CD1c-positive myeloid dendritic cell (primary cell): ENCODE measurements at regions not wholly inside any gene's neighbourhood (a gene's known extent, or its start where the extent isn't known, plus 50 kb on each side); places are given as distances from the start of the nearest gene placed in this dataset.
"Not testable (repeated sequence)": the region's sequence is repeated elsewhere in the genome, so short reads cannot be mapped to it uniquely, and the experiment has no call there.

Source experiments
- DNase-seq: peaks from one replicate; pipeline ENCODE4 v3.0.0-alpha.2; 2016; ENCODE audit errors: extremely low spot score

- DNase-seq, result no peak
Measured at GRCh38 chr20:51305316-51306052, 237.0 kb downstream of the NFATC2 start.

- no peak for DNase-seq
Measured at GRCh38 chr20:51303731-51304670, 238.5 kb downstream of the NFATC2 start.

- no peak for DNase-seq
Measured at GRCh38 chr20:51301026-51301425, 241.5 kb downstream of the NFATC2 start.

GRCh38 chr20:51300104-51300503 is 242.4 kb downstream of the NFATC2 start:
- DNase-seq, result no peak

- DNase-seq, result no peak
Measured at GRCh38 chr20:51299413-51299812, 243.1 kb downstream of the NFATC2 start.

GRCh38 chr20:51298141-51298749 is 244.3 kb downstream of the NFATC2 start:
- no peak for DNase-seq

GRCh38 chr20:51287628-51288413 is 254.7 kb downstream of the NFATC2 start:
- DNase-seq, result no peak

GRCh38 chr20:51286758-51287157 is 255.8 kb downstream of the NFATC2 start:
- DNase-seq, result no peak

GRCh38 chr20:51285684-51286083 is 256.8 kb downstream of the NFATC2 start:
- no peak for DNase-seq

- no peak for DNase-seq
Measured at GRCh38 chr20:51284871-51285270, 257.6 kb downstream of the NFATC2 start.

- no peak for DNase-seq
Measured at GRCh38 chr20:51284176-51284575, 258.3 kb downstream of the NFATC2 start.

- no peak for DNase-seq
Measured at GRCh38 chr20:51281521-51281920, 258.6 kb upstream of the KCNG1 start.

- DNase-seq, result no peak
Measured at GRCh38 chr20:51280047-51280446, 257.1 kb upstream of the KCNG1 start.

GRCh38 chr20:51277961-51278360 is 255.1 kb upstream of the KCNG1 start:
- no peak for DNase-seq

- DNase-seq, result no peak
Measured at GRCh38 chr20:51276296-51276695, 253.4 kb upstream of the KCNG1 start.

- no peak for DNase-seq
Measured at GRCh38 chr20:51275826-51276225, 252.9 kb upstream of the KCNG1 start.

- DNase-seq, result no peak
Measured at GRCh38 chr20:51275181-51275580, 252.3 kb upstream of the KCNG1 start.

- no peak for DNase-seq
Measured at GRCh38 chr20:51272401-51272800, 249.5 kb upstream of the KCNG1 start.

- no peak for DNase-seq
Measured at GRCh38 chr20:51271931-51272330, 249.0 kb upstream of the KCNG1 start.

- DNase-seq, result not testable (repeated sequence)
Measured at GRCh38 chr20:51271289-51271688, 248.4 kb upstream of the KCNG1 start.

GRCh38 chr20:51269671-51270070 is 246.8 kb upstream of the KCNG1 start:
- DNase-seq, result no peak

GRCh38 chr20:51267679-51268078 is 244.8 kb upstream of the KCNG1 start:
- no peak for DNase-seq
